ENCODE measurements at regions not wholly inside any gene's neighbourhood (a gene's known extent, or its start where the extent isn't known, plus 50 kb on each side); places are given as distances from the start of the nearest gene placed in this dataset.

GRCh38 chrX:98481636-98482035, 1597.9 kb downstream of the RPA4 start:
- ChIA-PET POLR2A (no interaction called here), CTCF (no interaction called here)
- no peaks in the 10 kb centered on the region for H3K36me3 ChIP-seq (ENCODE audit: control insufficient read depth in 2 of 2, extremely low read depth in 1 of 2, insufficient read depth in 2 of 2, low read length in 2 of 2)
- H3K9ac ChIP-seq (replicated peaks; ENCODE audit: extremely low read depth, insufficient read depth, low read length) = no peak overlapping the region
- H3K27ac ChIP-seq (ENCODE audit: insufficient read depth, low read depth, low read length) = no peak overlapping the region
- no peak overlapping the region for H3K4me2 ChIP-seq (ENCODE audit: insufficient read depth, low read length)
- DNase-seq (ENCODE audit: low read depth, low spot score) (no peak), FAIRE-seq (no peak)
- no peaks in the 10 kb centered on the region for H3K27me3 ChIP-seq (ENCODE audit: control insufficient read depth in 2 of 2, insufficient read depth in 2 of 2, low read length in 2 of 2)
- no peaks in the 10 kb centered on the region for H3K9me1 ChIP-seq (replicated peaks; ENCODE audit: control insufficient read depth, extremely low read depth, insufficient read depth, low read length)
- H3K79me2 ChIP-seq (ENCODE audit: control insufficient read depth, insufficient read depth, low read length) = no peaks in the 10 kb centered on the region
- H3K4me3 ChIP-seq (replicated peaks in 1 of 3; ENCODE audit: insufficient read depth in 1 of 3, low read depth in 1 of 3, low read length in 3 of 3) = no peak overlapping the region
- intact Hi-C loops (cut with micrococcal nuclease) = no loop called here
- H2AFZ ChIP-seq (ENCODE audit: low read depth, low read length) = no peak overlapping the region
- H3K4me1 ChIP-seq (ENCODE audit: control insufficient read depth, extremely low read depth, insufficient read depth, low read length) = no peaks in the 10 kb centered on the region
- BruUV-seq (replicated peaks) = no TSS peak
- dilution Hi-C loops (cut with MboI; ENCODE audit: extremely low pct_ligation_motif_present, low sequenced_read_pairs) = no loop called here
- TF ChIP-seq GATA2 (IDR thresholded peaks at IDR 0.05; ENCODE audit: insufficient read depth, insufficient read length, low read depth, low read length) (no peak), MAX (IDR thresholded peaks at IDR 0.05; ENCODE audit: insufficient read depth, insufficient read length) (no peak), FOS (IDR thresholded peaks at IDR 0.05; ENCODE audit: borderline replicate concordance, insufficient read depth, low read length) (no peak), POLR2A (IDR thresholded peaks at IDR 0.05; ENCODE audit: low read depth, low read length) (no peak), JUN (IDR thresholded peaks at IDR 0.05; ENCODE audit: borderline replicate concordance, insufficient read depth, insufficient read length, low read depth) (no peak), EZH2 (IDR thresholded peaks at IDR 0.05; ENCODE audit: borderline replicate concordance, low read depth, low read length, severe bottlenecking) (no peak), CTCF (IDR thresholded peaks at IDR 0.05; ENCODE audit: extremely low read depth in 1 of 2, insufficient read depth in 1 of 2, low read depth in 1 of 2, low read length in 2 of 2) (no peak), MYC (IDR thresholded peaks at IDR 0.05; ENCODE audit: low read depth, low read length) (no peak), POLR2AphosphoS5 (IDR thresholded peaks at IDR 0.05; ENCODE audit: insufficient read depth, low read depth, low read length) (no peak)
- H4K20me1 ChIP-seq (replicated peaks; ENCODE audit: control insufficient read depth, extremely low read depth, insufficient read depth, low read length) = no peaks in the 10 kb centered on the region
- H3K9me3 ChIP-seq (replicated peaks; ENCODE audit: control insufficient read depth, insufficient read depth, low read length) = no peaks in the 10 kb centered on the region
